Panc1 (cell line): ENCODE measurements at regions not wholly inside any gene's neighbourhood (a gene's known extent, or its start where the extent isn't known, plus 50 kb on each side); places are given as distances from the start of the nearest gene placed in this dataset.

Experiments
- POLR2AphosphoS5 ChIP-seq: IDR thresholded peaks from 2 replicates; pipeline ENCODE4 v1.6.1; 2012; ENCODE audit warnings: mild to moderate bottlenecking, low read depth, low read length, moderate library complexity
- REST ChIP-seq, 2 experiments: IDR thresholded peaks; 2 replicates each; pipeline ENCODE4 v1.6.1; 2011 to 2012; ENCODE audit warnings: low read depth in 2 of 2, control low read depth in 1 of 2, low read length in 1 of 2, mild to moderate bottlenecking in 1 of 2, moderate library complexity in 1 of 2; ENCODE audit not compliant: insufficient read depth in 1 of 2
- SIN3A ChIP-seq: IDR thresholded peaks from 2 replicates; pipeline ENCODE4 v1.6.1; 2012; ENCODE audit warnings: low read depth, mild to moderate bottlenecking, low read length, moderate library complexity, borderline replicate concordance; ENCODE audit not compliant: insufficient read depth
- TF ChIP-seq, protein P1 (sequence below): fragments of 450-650 bp; IDR thresholded peaks from 2 replicates; pipeline ENCODE4 v1.5.1; 2017; ENCODE audit warnings: mild to moderate bottlenecking

GRCh38 chr10:36468620-36469019 lies 656.8 kb upstream of the ANKRD30A start:
- TF ChIP-seq, protein P1, sequence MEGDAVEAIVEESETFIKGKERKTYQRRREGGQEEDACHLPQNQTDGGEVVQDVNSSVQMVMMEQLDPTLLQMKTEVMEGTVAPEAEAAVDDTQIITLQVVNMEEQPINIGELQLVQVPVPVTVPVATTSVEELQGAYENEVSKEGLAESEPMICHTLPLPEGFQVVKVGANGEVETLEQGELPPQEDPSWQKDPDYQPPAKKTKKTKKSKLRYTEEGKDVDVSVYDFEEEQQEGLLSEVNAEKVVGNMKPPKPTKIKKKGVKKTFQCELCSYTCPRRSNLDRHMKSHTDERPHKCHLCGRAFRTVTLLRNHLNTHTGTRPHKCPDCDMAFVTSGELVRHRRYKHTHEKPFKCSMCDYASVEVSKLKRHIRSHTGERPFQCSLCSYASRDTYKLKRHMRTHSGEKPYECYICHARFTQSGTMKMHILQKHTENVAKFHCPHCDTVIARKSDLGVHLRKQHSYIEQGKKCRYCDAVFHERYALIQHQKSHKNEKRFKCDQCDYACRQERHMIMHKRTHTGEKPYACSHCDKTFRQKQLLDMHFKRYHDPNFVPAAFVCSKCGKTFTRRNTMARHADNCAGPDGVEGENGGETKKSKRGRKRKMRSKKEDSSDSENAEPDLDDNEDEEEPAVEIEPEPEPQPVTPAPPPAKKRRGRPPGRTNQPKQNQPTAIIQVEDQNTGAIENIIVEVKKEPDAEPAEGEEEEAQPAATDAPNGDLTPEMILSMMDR = no peak
- TF ChIP-seq POLR2AphosphoS5 (no peak), REST (IDR thresholded peaks at IDR 0.05; ENCODE audit: insufficient read depth in 1 of 2, low read depth in 2 of 2, low read length in 1 of 2) (no peak), SIN3A (no peak)
